GM18508 (cell line): ENCODE measurements at regions not wholly inside any gene's neighbourhood (a gene's known extent, or its start where the extent isn't known, plus 50 kb on each side); places are given as distances from the start of the nearest gene placed in this dataset.

Source experiments
- ATAC-seq: cut with Tn5 transposase; IDR thresholded peaks from one replicate; pipeline ENCODE4 v1.9.1; 2021; ENCODE audit warnings: moderate number of reproducible peaks; ENCODE audit not compliant: insufficient read depth, unreplicated experiment

- ATAC-seq = no peak
These were observed 1106.7 kb downstream of the TYW1 start for GRCh38 chr7:68103319-68103718.

GRCh38 chr7:68107261-68107660 is 1110.6 kb downstream of the TYW1 start:
- ATAC-seq = no peak

GRCh38 chr7:68107968-68108367 is 1111.3 kb downstream of the TYW1 start:
- no peak for ATAC-seq

GRCh38 chr7:68109299-68109698 is 1112.7 kb downstream of the TYW1 start:
- ATAC-seq = no peak

GRCh38 chr7:68119411-68119810 is 1122.8 kb downstream of the TYW1 start:
- ATAC-seq = no peak

- no peak for ATAC-seq
These were observed 1124.4 kb downstream of the TYW1 start for GRCh38 chr7:68121056-68121455.

- no peak for ATAC-seq
These were observed 1125.0 kb downstream of the TYW1 start for GRCh38 chr7:68121655-68122054.

- no peak for ATAC-seq
These were observed 1126.2 kb downstream of the TYW1 start for GRCh38 chr7:68122801-68123200.

GRCh38 chr7:68125168-68125567 is 1128.5 kb downstream of the TYW1 start:
- ATAC-seq = no peak

- no peak for ATAC-seq
These were observed 1136.4 kb downstream of the TYW1 start for GRCh38 chr7:68133045-68133444.

GRCh38 chr7:68143345-68143744 is 1146.7 kb downstream of the TYW1 start:
- no peak for ATAC-seq

- no peak for ATAC-seq
These were observed 1150.3 kb downstream of the TYW1 start for GRCh38 chr7:68146983-68147382.

GRCh38 chr7:68147614-68148238 is 1151.1 kb downstream of the TYW1 start:
- ATAC-seq = no peak

GRCh38 chr7:68148440-68148839 is 1151.8 kb downstream of the TYW1 start:
- no peak for ATAC-seq

GRCh38 chr7:68152205-68152604 is 1155.6 kb downstream of the TYW1 start:
- ATAC-seq = no peak

- ATAC-seq = no peak
These were observed 1159.0 kb downstream of the TYW1 start for GRCh38 chr7:68155676-68156075.

- ATAC-seq = no peak
These were observed 1162.2 kb downstream of the TYW1 start for GRCh38 chr7:68158686-68159295.

GRCh38 chr7:68162712-68163111 is 1166.1 kb downstream of the TYW1 start:
- no peak for ATAC-seq

GRCh38 chr7:68166525-68166924 is 1169.9 kb downstream of the TYW1 start:
- ATAC-seq = no peak

- no peak for ATAC-seq
These were observed 1176.9 kb downstream of the TYW1 start for GRCh38 chr7:68173513-68173912.

GRCh38 chr7:68176974-68177373 is 1180.3 kb downstream of the TYW1 start:
- no peak for ATAC-seq

- ATAC-seq = no peak
These were observed 1184.1 kb downstream of the TYW1 start for GRCh38 chr7:68180761-68181160.
